Osteoblast (primary cell): ENCODE measurements at regions not wholly inside any gene's neighbourhood (a gene's known extent, or its start where the extent isn't known, plus 50 kb on each side); places are given as distances from the start of the nearest gene placed in this dataset.

ENCODE experiments used
- DNase-seq: peaks from one replicate; pipeline ENCODE4 v3.0.0; 2011; ENCODE audit warnings: low spot score, mixed read lengths; ENCODE audit not compliant: insufficient read length; ENCODE audit errors: missing footprints
- H2AFZ ChIP-seq: 2 replicates; pipeline ENCODE4 v1.6.0; 2011; ENCODE audit warnings: mild to moderate bottlenecking, low read length
- H3K27ac ChIP-seq: 2 replicates; pipeline ENCODE4 v1.5.1; 2011; ENCODE audit warnings: mild to moderate bottlenecking, low read depth, low read length, moderate library complexity
- H3K27me3 ChIP-seq: 2 replicates; pipeline ENCODE4 v1.6.0; 2012; ENCODE audit warnings: mild to moderate bottlenecking, control low read depth, inconsistent platforms, low read length, moderate library complexity; ENCODE audit not compliant: insufficient read depth
- H3K36me3 ChIP-seq: 2 replicates; pipeline ENCODE4 v1.5.1; 2011; ENCODE audit warnings: mild to moderate bottlenecking, low read length, control low read depth, moderate library complexity; ENCODE audit not compliant: insufficient read depth
- H3K4me1 ChIP-seq: 2 replicates; pipeline ENCODE4 v1.5.1; 2011; ENCODE audit warnings: mild to moderate bottlenecking, low read length, control low read depth, moderate library complexity; ENCODE audit not compliant: insufficient read depth
- H3K4me2 ChIP-seq: 2 replicates; pipeline ENCODE4 v1.6.0; 2011; ENCODE audit warnings: mild to moderate bottlenecking, low read length; ENCODE audit not compliant: insufficient read depth
- H3K4me3 ChIP-seq: fragments of 200-600 bp; sonication (generic); 3 replicates; pipeline ENCODE4 v1.5.1; 2012; ENCODE audit warnings: mild to moderate bottlenecking, low read length, inconsistent platforms; ENCODE audit not compliant: insufficient read depth
- H3K79me2 ChIP-seq: 2 replicates; pipeline ENCODE4 v1.6.0; 2012; ENCODE audit warnings: mild to moderate bottlenecking, low read length, control low read depth, inconsistent platforms; ENCODE audit not compliant: insufficient read depth
- H3K9me3 ChIP-seq: 2 replicates; pipeline ENCODE4 v1.5.1; 2011; ENCODE audit warnings: low read depth, low read length, control low read depth
- H4K20me1 ChIP-seq: 2 replicates; pipeline ENCODE4 v1.6.0; 2012; ENCODE audit warnings: mild to moderate bottlenecking, low read length, control low read depth; ENCODE audit not compliant: insufficient read depth
- TF ChIP-seq, protein P1 (sequence below): IDR thresholded peaks from 2 replicates; pipeline ENCODE4 v1.5.1; 2011; ENCODE audit warnings: mild to moderate bottlenecking, low read depth, low read length, moderate library complexity; ENCODE audit errors: extremely low read depth

DNA sequence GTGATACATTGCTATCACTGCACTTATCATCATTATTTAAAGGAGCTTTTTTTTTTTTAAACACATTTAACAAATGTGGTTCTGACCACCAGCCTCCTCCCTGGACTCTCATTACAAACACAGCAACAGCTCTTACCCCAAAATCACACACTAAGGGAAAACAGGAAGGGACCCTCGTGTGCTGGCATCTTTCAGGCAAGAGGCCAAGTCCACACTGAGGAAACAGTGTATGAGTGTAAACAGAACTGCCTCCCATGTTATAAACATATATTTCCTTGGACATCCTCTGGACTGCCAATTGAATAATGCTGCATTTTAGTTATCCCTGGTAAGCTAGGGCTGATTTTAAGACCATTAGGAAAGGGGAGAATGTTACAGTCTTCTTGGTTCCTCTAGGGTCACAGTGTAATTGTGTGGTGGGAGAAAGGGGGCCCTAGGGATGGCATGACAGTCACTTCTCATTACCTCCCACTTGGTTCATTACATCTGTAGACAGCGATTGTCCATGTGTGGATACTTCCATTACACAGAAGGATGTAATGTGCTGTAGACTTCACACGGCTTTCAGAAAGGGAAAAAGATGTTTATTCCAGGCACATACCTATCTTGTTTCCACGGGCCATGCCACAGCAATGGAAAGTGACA lies 244.6 kb upstream of the TET2 start:
- TF ChIP-seq, protein P1, sequence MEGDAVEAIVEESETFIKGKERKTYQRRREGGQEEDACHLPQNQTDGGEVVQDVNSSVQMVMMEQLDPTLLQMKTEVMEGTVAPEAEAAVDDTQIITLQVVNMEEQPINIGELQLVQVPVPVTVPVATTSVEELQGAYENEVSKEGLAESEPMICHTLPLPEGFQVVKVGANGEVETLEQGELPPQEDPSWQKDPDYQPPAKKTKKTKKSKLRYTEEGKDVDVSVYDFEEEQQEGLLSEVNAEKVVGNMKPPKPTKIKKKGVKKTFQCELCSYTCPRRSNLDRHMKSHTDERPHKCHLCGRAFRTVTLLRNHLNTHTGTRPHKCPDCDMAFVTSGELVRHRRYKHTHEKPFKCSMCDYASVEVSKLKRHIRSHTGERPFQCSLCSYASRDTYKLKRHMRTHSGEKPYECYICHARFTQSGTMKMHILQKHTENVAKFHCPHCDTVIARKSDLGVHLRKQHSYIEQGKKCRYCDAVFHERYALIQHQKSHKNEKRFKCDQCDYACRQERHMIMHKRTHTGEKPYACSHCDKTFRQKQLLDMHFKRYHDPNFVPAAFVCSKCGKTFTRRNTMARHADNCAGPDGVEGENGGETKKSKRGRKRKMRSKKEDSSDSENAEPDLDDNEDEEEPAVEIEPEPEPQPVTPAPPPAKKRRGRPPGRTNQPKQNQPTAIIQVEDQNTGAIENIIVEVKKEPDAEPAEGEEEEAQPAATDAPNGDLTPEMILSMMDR = no peak
- H3K4me2 ChIP-seq = no peak overlapping the region
- no peaks in the 10 kb centered on the region for H3K4me1 ChIP-seq

GRCh38 chr4:104905065-104905464 lies 241.6 kb upstream of the TET2 start:
- no peak overlapping the region for H2AFZ ChIP-seq
- no peak overlapping the region for H3K4me2 ChIP-seq
- TF ChIP-seq, protein P1 = no peak
- no peak overlapping the region for H3K4me3 ChIP-seq
- DNase-seq = no peak
- H3K36me3 ChIP-seq = no peaks in the 10 kb centered on the region
- H3K9me3 ChIP-seq = no peaks in the 10 kb centered on the region
- no peaks in the 10 kb centered on the region for H3K79me2 ChIP-seq
- H3K27me3 ChIP-seq = no peaks in the 10 kb centered on the region
- H4K20me1 ChIP-seq = no peaks in the 10 kb centered on the region
- H3K4me1 ChIP-seq = no peaks in the 10 kb centered on the region
- no peak overlapping the region for H3K27ac ChIP-seq

More for the DNA sequence above, 244.6 kb upstream of the TET2 start:
- Histone ChIP-seq H3K9me3 (no peaks in the 10 kb centered on the region), H3K27ac (no peak overlapping the region), H3K4me3 (no peak overlapping the region), H4K20me1 (no peaks in the 10 kb centered on the region), H3K36me3 (no peaks in the 10 kb centered on the region), H3K27me3 (no peaks in the 10 kb centered on the region), H2AFZ (no peak overlapping the region), H3K79me2 (no peaks in the 10 kb centered on the region)
- no peak for DNase-seq

GRCh38 chr4:104905546-104905945 lies 241.1 kb upstream of the TET2 start:
- Histone ChIP-seq H3K9me3 (no peaks in the 10 kb centered on the region), H3K4me2 (no peak overlapping the region), H3K79me2 (no peaks in the 10 kb centered on the region), H3K36me3 (no peaks in the 10 kb centered on the region), H4K20me1 (no peaks in the 10 kb centered on the region), H3K27me3 (no peaks in the 10 kb centered on the region), H3K4me3 (no peak overlapping the region), H3K27ac (no peak overlapping the region), H3K4me1 (no peaks in the 10 kb centered on the region), H2AFZ (no peak overlapping the region)
- TF ChIP-seq, protein P1 = no peak
- DNase-seq = no peak

DNA sequence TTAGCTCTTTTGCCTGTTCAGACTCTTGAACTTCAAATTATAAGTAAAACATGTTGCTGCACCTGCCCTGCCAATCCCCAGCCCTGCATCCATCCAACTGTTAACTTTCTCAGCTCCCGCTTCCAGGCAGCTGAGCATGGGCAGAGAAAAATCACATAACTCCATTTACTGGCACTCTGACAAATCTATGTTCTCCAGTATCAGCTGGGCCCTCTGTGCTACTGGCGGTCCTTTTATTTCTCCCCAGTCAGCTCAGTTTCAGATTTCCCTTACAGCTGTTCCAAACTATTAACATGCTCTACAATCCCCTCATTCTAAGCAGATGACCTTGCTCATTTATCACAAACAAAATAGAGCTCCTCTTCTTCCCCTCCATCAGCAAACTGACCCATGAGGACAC lies 240.4 kb upstream of the TET2 start:
- Histone ChIP-seq H3K27ac (no peak overlapping the region), H3K79me2 (no peaks in the 10 kb centered on the region), H2AFZ (no peak overlapping the region), H3K4me3 (no peak overlapping the region), H3K4me1 (no peaks in the 10 kb centered on the region), H4K20me1 (no peaks in the 10 kb centered on the region), H3K27me3 (no peaks in the 10 kb centered on the region), H3K36me3 (no peaks in the 10 kb centered on the region), H3K9me3 (no peaks in the 10 kb centered on the region), H3K4me2 (no peak overlapping the region)
- DNase-seq = no peak
- TF ChIP-seq, protein P1 = no peak
